IPS-18a (cell line): ENCODE measurements at regions not wholly inside any gene's neighbourhood (a gene's known extent, or its start where the extent isn't known, plus 50 kb on each side); places are given as distances from the start of the nearest gene placed in this dataset.

Source experiments
- H3K27ac ChIP-seq: one replicate; pipeline ENCODE4 v1.5.1; 2013; ENCODE audit warnings: low read length
- H3K27me3 ChIP-seq: one replicate; pipeline ENCODE4 v1.6.1; 2013; ENCODE audit warnings: mild to moderate bottlenecking, low read length; ENCODE audit not compliant: control insufficient read depth, insufficient read depth
- H3K36me3 ChIP-seq: one replicate; pipeline ENCODE4 v1.6.1; 2013; ENCODE audit warnings: low read depth, low read length; ENCODE audit not compliant: control insufficient read depth
- H3K4me1 ChIP-seq: one replicate; pipeline ENCODE4 v1.6.1; 2013; ENCODE audit warnings: low read depth, low read length; ENCODE audit not compliant: control insufficient read depth
- H3K4me3 ChIP-seq: one replicate; pipeline ENCODE4 v1.5.1; 2013; ENCODE audit warnings: low read length
- H3K9ac ChIP-seq: one replicate; pipeline ENCODE4 v1.6.1; 2013; ENCODE audit warnings: mild to moderate bottlenecking, low read length, moderate library complexity
- H3K9me3 ChIP-seq: one replicate; pipeline ENCODE4 v1.6.1; 2013; ENCODE audit warnings: low read depth, low read length; ENCODE audit not compliant: control insufficient read depth

DNA sequence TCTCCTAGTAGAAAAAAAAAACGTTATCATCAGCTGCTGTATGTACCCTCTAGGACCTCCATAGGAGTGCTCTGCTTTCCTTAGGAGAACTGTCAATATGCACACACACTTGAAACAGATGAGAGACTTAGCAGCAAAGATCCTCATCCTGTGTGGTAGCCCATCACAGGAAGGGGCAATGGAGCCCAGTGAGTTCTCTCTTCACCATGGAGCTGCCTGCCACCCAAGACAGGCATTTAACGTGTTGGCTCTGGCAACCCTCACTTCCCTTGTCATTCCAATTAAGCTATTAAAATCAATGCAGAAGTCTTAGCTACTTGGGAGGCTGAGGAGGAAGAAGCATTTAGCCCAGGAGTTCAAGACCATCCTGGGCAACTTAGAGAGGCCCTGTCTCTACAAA, 64.8 kb upstream of the PLEKHA5 start:
- H3K27me3 ChIP-seq = no peaks in the 10 kb centered on the region
- H3K9me3 ChIP-seq = no peaks in the 10 kb centered on the region
- H3K36me3 ChIP-seq = no peaks in the 10 kb centered on the region
- H3K4me1 ChIP-seq = peaks cover 17% of the 10 kb centered on the region
- H3K9ac ChIP-seq = no peak overlapping the region
- no peak overlapping the region for H3K4me3 ChIP-seq
- H3K27ac ChIP-seq = no peak overlapping the region

DNA sequence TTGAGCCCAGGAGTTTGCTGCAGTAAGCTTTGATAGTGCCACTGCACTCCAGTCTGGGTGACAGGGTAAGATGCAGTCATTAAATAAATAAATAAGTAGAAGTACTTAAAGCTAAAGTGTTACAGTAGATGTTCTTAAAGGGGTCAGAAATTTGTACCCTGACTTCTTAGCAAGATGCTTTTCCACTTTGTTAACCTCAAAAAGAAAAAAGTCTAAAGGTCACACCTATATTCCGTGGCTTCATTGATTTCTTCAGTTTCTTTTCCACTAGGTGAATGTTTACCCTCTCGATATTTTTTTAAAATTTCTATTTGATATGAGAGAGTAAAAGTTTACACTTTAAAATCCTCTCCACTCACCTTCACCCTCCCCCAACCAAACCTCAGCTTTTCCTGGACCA, 64.3 kb upstream of the PLEKHA5 start:
- Histone ChIP-seq H3K4me3 (no peak overlapping the region), H3K36me3 (no peaks in the 10 kb centered on the region), H3K9ac (no peak overlapping the region), H3K4me1 (peaks cover 17% of the 10 kb centered on the region), H3K9me3 (no peaks in the 10 kb centered on the region), H3K27me3 (no peaks in the 10 kb centered on the region), H3K27ac (no peak overlapping the region)

DNA sequence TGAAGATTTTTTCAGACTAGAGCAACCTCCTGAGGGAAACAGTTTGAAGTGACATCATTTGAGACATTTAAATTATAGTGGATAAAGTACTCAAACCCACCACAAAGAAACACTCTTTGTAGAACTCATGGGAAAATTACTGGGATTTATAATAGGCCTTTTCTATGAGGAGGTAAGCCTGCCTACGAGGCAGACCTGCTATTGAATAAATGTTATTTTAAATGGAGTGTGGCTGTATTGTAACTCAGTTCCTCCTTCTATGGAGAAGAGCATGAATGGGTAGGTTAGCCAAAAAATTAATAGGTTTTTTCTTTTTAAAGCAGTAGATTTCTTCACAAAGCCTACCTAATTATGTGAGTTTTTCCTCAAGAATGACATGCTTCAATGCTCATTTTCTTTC, 63.7 kb upstream of the PLEKHA5 start:
- Histone ChIP-seq H3K4me3 (no peak overlapping the region), H3K36me3 (no peaks in the 10 kb centered on the region), H3K4me1 (peaks cover 17% of the 10 kb centered on the region), H3K27me3 (no peaks in the 10 kb centered on the region), H3K27ac (no peak overlapping the region), H3K9me3 (no peaks in the 10 kb centered on the region), H3K9ac (no peak overlapping the region)

GRCh38 chr12:19066475-19067001, 63.0 kb upstream of the PLEKHA5 start:
- H3K4me1 ChIP-seq = peaks cover 17% of the 10 kb centered on the region
- no peaks in the 10 kb centered on the region for H3K27me3 ChIP-seq
- H3K9me3 ChIP-seq = no peaks in the 10 kb centered on the region
- H3K9ac ChIP-seq = no peak overlapping the region
- H3K4me3 ChIP-seq = no peak overlapping the region
- no peaks in the 10 kb centered on the region for H3K36me3 ChIP-seq
- H3K27ac ChIP-seq = no peak overlapping the region

DNA sequence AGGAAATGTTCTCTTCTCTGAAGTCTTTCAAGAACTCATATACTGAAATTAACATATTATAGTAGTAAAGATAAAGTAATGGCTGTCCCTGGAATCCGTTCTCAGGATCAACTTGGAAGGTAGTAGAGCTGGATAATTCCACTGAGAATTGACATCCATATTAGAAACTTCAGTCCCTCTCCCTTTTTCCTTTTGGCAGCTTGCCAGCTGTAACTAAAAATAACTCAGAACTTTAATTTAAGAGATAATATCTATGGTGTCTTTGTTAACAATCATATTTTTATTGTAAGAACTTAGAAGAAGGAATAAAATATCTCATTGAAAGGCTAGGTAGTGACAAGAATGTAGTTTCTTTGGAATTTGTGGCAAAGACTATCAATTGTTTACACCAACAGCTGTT, 61.4 kb upstream of the PLEKHA5 start:
- Histone ChIP-seq H3K27ac (no peak overlapping the region), H3K9me3 (no peaks in the 10 kb centered on the region), H3K4me3 (no peak overlapping the region), H3K27me3 (no peaks in the 10 kb centered on the region), H3K4me1 (peaks cover 17% of the 10 kb centered on the region), H3K9ac (no peak overlapping the region), H3K36me3 (no peaks in the 10 kb centered on the region)

DNA sequence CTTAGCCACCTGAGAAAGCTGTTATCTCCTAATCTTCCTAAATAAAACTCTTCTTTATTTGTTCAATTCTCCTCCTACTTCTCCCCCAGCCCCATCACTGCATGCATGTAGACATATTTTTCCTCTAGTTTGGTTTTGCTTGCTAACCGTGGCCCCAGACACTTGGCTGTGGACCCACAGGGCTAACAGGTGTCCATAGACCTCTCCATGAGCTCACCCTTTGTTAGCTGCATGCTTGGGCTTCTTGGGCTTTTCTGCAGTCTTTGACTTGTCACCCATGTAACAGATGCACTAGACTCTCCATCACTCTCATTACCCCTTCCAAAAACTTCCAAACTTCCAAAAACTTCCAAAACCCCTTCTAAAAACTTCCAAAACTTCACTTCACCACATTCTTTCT, 59.2 kb upstream of the PLEKHA5 start:
- Histone ChIP-seq H3K4me3 (no peak overlapping the region), H3K27me3 (no peaks in the 10 kb centered on the region), H3K36me3 (no peaks in the 10 kb centered on the region), H3K9ac (no peak overlapping the region), H3K9me3 (no peaks in the 10 kb centered on the region), H3K27ac (no peak overlapping the region), H3K4me1 (peaks cover 16% of the 10 kb centered on the region)

DNA sequence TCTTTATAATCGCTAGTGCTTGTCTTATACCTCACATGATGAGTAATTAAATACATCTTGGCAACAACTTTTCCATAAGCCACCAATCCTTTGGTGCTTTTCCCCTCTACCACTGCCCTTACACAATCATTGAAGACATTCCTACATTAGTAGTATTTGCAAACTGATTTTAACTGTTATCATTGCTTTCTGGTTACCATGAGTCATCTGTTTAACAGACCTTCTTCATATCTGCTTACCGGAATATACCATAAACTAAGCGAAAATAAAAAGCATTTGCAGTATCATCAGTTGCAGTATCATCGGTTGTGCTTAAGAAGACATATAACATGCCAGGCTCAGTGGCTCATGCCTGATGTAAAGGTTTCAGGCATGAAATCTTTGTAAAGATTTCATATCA, 54.8 kb upstream of the PLEKHA5 start:
- Histone ChIP-seq H3K36me3 (no peaks in the 10 kb centered on the region), H3K27me3 (no peaks in the 10 kb centered on the region), H3K4me1 (no peaks in the 10 kb centered on the region), H3K4me3 (no peak overlapping the region), H3K9ac (no peak overlapping the region), H3K9me3 (no peaks in the 10 kb centered on the region), H3K27ac (no peak overlapping the region)

- no peaks in the 10 kb centered on the region for H3K9me3 ChIP-seq
- no peak overlapping the region for H3K4me3 ChIP-seq
- H3K27me3 ChIP-seq = no peaks in the 10 kb centered on the region
Measured at GRCh38 chr12:19075711-19076340, 53.7 kb upstream of the PLEKHA5 start.

More at GRCh38 chr12:19075711-19076340, 53.7 kb upstream of the PLEKHA5 start:
- no peak overlapping the region for H3K9ac ChIP-seq
- no peak overlapping the region for H3K27ac ChIP-seq
- H3K36me3 ChIP-seq = no peaks in the 10 kb centered on the region
- no peaks in the 10 kb centered on the region for H3K4me1 ChIP-seq
